GM19043 (cell line): ENCODE measurements at regions not wholly inside any gene's neighbourhood (a gene's known extent, or its start where the extent isn't known, plus 50 kb on each side); places are given as distances from the start of the nearest gene placed in this dataset.
A peak's percentile ranks its signal among the peaks of the same experiment; 100 is the strongest.
"Not testable (repeated sequence)": the region's sequence is repeated elsewhere in the genome, so short reads cannot be mapped to it uniquely, and the experiment has no call there.

Experiments used
- ATAC-seq: cut with Tn5 transposase; IDR thresholded peaks from one replicate; pipeline ENCODE4 v1.9.1; 2021; ENCODE audit warnings: low read depth; ENCODE audit not compliant: unreplicated experiment

GRCh38 chr12:9319044-9319841, 111.0 kb upstream of the PZP start:
- no peak for ATAC-seq

GRCh38 chr12:9313479-9313878, 105.3 kb upstream of the PZP start:
- ATAC-seq: not testable (repeated sequence)

DNA sequence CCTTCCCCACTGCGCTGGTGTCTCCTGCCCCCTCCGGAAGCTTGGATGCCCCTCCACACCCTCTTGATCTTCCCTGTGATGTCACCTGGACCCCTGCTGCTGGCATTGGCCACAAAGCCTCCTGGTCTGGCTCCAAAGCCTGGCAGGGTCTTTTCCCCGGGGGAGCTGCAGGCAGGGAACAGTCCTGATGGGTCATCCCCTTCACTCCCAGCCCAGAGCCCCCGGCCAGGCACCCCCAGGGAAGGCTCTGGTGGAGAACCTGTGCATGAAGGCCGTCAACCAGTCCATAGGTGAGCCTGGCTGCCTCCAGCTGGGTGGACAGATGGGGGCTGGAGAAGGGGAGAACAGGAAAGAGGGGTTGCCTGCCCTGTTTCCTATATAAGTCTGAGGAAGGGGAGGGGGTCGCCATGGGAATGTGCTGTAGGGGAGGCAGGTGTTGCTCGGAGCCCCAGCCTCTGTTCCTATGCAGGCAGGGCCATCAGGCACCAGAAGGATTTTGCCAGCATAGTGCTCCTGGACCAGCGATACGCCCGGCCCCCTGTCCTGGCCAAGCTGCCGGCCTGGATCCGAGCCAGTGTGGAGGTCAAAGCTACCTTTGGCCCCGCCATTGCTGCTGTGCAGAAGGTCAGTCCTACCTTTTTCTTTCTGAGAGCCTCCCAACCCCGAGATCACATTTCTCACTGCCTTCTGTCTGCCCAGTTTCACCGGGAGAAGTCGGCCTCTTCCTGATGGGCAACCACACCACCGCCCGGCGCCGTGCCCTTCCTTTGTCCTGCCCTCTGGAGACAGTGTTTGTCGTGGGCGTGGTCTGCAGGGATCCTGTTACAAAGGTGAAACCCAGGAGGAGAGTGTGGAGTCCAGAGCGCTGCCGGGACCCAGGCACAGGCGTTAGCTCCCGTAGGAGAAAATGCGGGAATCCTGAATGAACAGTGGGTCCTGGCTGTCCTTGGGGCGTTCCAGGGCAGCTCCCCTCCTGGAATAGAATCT, 104.5 kb upstream of the PZP start:
- not testable (repeated sequence) for ATAC-seq

DNA sequence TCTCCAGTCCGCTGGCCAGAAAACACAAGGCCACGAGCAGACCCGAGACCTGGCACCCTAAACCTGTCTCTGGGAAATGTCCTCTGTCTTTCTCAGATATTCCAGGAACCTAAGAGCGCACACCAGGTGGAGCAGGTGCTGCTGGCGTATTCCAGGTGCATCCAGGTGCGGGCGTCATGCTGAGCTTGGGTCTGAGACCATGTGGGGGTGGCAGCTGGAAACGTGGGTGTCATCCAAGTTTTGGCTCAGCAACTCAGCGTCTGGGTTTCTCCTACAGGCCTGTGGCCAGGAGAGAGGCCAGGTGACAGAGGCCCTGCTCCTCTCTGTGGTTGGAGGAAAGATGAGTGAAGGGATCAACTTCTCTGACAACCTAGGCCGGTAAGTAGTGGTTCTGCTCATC, 103.3 kb upstream of the PZP start:
- ATAC-seq: not testable (repeated sequence)

DNA sequence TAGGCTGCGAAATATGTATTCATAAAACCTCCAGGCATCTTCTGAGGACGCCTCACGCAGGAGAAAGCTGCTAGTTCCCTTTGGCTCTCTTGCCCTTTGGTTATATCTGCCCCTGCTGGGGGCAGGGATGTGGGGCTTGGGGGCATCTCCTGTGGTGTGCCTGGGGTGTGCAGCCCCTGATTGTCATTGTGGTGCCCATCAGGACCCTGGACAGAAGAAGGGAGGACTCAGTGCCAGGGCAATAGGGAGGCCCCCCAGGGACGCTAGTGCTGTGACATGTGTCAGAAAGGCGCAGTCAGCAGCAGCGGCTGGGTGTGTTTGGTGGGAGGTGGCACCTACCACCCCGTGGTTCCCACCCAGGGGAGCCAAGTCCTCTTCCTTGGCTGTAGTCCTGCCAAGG, 102.5 kb upstream of the PZP start:
- not testable (repeated sequence) for ATAC-seq

- not testable (repeated sequence) for ATAC-seq
These were observed 101.6 kb upstream of the PZP start for GRCh38 chr12:9309749-9310148.

DNA sequence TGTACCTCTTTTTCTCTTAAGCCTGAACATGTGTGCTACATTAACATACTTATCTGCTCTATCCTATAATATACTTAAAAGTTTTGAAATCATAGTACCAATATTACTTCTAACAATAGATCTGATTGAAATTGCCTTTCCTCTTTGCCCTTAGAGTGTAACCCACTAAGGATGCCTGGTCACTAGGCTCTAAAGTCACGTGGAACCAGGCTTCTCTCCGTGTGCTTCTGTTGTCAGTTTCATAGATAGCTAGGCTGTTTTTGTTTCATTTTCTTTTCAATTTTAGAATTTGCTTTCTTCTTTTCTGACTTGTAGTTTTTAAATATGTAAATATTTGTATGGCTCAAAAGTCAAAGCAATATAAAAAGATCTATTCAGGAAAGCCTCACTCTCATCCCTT, 100.5 kb upstream of the PZP start:
- ATAC-seq: not testable (repeated sequence)

DNA sequence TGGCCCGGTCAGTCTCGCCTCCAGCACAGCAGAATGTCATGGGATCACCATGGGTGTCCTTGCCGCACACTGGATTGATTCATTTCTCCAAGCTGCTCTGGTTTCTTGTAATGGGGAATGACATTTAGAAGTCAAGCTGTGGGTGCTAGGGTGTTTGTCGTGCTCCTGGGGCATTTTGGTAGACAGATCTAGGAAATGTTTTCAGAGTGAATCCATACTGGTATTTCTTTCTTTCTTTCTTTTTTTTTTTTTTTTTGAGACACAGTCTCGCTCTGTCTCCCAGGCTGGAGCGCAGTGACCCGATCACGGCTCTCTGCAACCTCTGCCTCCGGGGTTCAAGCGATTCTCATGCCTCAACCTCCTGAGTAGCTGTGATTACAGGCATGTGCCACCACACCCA, 100.0 kb upstream of the PZP start:
- ATAC-seq: not testable (repeated sequence)

DNA sequence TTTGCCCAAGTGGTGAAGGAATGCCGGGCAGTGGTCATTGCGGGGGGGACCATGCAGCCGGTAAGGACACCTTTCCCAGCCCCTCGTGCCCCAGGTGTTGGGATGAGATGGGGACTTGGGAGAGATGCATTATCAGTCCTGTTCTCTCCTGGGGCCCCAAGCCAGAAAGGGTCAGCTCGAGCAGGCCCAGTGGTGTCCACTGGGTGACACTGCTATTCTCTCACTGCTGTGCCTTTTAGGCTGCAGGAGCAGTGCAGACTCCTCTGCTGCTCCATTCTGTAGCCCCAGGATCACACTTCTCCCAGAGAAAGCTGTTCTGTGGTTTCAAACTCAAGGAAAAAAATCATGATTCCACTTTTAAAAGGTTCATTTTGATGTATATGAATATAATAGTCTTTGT, 99.1 kb upstream of the PZP start:
- not testable (repeated sequence) for ATAC-seq

DNA sequence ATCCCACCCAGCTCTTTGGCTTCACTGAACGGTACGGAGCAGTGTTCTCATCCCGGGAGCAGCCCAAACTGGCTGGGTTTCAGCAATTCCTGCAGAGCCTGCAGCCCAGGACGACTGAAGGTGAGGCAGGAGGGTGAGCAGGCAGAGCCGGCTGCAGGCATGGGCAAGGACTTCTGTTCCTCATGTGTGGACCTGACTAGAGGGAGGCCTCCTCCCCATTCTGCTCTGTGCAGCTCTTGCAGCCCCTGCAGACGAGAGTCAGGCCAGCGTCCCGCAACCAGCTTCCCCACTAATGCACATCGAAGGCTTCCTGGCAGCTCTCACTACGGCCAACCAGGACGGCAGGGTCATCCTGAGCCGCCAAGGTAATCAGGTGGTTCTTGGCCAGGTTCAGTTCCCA, 97.8 kb upstream of the PZP start:
- not testable (repeated sequence) for ATAC-seq

GRCh38 chr12:9304540-9304939, 96.3 kb upstream of the PZP start:
- not testable (repeated sequence) for ATAC-seq

DNA sequence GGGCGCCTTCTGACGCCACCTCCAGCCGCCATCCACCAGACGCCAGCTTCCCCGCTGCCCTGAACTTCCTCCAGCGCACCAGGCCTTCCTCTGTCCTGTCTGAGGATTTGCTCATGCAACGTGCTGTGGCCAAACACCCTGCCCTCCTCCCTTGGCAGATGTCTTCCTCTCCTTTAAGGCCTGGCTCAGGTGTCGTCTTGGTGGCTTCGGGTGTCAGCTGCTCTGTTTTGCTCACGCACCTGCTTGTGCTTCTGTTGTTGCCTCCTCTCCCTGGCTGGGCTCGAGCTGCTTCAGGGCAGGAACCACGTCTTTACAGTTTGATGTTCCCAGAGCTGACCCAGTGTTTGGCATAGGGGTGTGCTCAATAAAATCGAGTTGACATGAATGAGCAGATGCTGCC, 87.7 kb upstream of the PZP start:
- ATAC-seq: not testable (repeated sequence)

- not testable (repeated sequence) for ATAC-seq
These were observed 86.0 kb upstream of the PZP start for GRCh38 chr12:9294072-9294620.

- ATAC-seq: not testable (repeated sequence)
These were observed 85.2 kb upstream of the PZP start for GRCh38 chr12:9293391-9293790.

DNA sequence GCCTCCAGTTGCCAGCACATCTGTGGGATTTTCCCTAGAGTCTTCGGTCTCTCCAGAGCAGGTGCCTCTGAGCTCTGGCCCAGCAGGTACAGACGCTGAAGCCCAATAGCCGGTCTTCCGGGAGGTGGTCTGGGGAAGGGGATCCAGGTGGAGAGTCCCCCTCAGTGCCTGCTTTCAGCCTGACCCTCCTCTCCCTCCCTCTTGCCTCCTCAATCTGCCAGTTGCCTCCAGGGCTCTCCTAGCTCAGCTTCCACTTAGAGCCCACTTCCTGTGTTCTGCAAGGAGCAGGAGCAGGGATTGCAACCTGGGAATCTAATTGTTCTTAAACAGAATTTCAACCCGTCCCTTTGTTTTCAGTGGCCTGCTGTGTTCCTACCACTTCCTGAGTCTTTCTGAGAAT, 81.8 kb upstream of the PZP start:
- ATAC-seq: not testable (repeated sequence)

DNA sequence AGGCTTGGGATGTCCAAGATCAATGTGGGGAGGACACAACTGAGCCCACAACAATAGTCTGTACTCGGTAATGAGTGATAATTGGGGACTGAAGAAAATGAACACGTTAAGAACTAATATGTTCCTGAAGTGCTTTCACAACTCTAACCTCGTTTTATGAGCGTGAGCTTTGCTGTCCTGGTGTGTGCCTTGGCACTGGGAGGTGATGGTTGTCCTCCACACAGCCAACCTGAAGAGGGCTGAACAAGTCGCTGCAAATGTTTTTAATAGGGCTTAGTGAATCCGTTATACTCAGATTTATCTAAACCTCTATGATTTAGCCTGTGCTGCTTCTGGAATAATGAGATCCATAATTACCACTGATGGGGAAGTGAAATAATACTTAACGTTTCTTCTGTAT, 76.5 kb upstream of the PZP start:
- ATAC-seq: not testable (repeated sequence)

DNA sequence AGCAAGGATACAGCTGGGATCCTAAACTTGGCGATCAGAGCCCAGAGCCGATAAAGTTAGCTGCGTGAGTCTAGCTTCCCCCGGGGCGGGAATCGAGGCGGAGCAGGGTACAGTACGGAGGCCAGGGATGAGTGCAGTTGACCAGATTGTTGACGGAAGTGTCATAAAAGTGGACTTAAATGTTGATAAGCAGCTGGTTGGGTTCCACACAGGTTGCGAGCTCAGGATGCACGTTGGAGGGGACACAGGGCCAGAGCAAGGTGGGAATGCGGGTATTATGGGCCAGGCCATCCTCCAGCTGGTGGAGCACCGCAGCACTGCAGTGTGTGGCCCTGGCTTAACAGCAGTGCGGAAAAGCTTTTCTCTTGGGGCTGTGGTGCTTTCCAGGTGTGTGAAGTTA, 76.0 kb upstream of the PZP start:
- ATAC-seq: peak; percentile 39

DNA sequence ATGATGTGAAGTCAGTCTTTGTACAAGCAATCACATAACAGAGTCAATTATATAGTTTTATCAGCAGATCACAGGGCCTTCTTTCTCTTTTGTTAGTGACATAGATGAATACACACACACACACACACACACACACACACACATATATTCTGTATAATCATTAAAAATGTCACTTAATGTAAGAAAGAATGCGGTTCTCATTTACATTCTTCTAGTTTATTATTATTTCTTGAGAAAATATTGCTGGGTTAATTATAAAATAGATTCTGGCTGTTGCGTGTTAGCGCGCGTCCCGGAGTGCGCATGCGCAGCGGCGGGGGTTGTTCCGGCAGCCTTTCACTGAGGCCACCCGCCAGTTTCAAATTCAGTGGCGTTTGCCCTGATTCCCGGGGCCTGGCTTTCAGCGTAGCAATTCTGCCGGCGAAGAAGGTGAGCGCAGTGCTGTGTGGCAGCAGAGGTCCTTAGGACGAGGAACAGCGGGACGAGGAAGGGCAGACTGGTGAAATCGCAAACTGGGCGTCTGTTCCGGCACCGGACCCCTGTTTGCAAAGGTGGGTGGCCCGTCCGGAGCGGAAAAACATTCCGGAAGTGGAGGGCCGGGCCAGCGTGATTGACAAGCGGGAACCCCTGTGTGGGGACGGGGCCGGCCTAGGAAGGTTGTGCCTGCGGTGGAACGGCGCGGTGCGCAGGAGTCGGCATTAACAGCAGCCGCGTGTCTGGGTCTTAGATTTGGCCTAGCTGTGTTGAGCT, 75.3 kb upstream of the PZP start:
- peak; percentile 35 for ATAC-seq

- no peak for ATAC-seq
These were observed 68.8 kb upstream of the PZP start for GRCh38 chr12:9276990-9277389.

- ATAC-seq: no peak
These were observed 65.1 kb upstream of the PZP start for GRCh38 chr12:9273276-9273675.
